ENCODE measurements at regions not wholly inside any gene's neighbourhood (a gene's known extent, or its start where the extent isn't known, plus 50 kb on each side); places are given as distances from the start of the nearest gene placed in this dataset.
"Not testable (repeated sequence)": the region's sequence is repeated elsewhere in the genome, so short reads cannot be mapped to it uniquely, and the experiment has no call there.

GRCh38 chr16:48003206-48003907, 152.4 kb downstream of the ABCC12 start:
- DNase-seq = no peak

GRCh38 chr16:48001324-48001895, 154.4 kb downstream of the ABCC12 start:
- DNase-seq = no peak

DNA sequence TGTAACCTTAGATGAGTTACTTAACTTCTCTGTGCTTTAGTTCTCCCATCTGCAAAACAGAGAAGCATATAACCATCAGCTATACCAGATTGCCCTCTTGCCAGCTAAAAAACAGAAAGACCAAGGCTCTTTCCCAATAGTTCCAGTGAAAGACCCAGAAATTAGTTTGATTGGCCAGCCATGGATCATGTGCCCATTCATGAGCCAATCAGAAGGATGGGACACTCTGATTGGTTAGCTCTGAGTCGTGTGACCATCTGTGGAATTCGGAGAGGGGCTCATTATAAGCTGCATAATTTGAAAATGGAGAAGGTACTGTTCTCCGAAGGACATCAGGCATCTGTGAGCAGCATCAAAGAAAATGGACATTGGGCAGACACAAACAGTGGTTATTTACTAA, 155.2 kb downstream of the ABCC12 start:
- no peak for DNase-seq

GRCh38 chr16:47999595-47999994, 156.2 kb downstream of the ABCC12 start:
- no peak for DNase-seq

- DNase-seq = no peak
Observed at GRCh38 chr16:47995354-47995753, 160.4 kb downstream of the ABCC12 start.

GRCh38 chr16:47991491-47991890, 164.3 kb downstream of the ABCC12 start:
- DNase-seq = no peak

- DNase-seq = no peak
Observed at GRCh38 chr16:47990676-47991075, 165.1 kb downstream of the ABCC12 start.

DNA sequence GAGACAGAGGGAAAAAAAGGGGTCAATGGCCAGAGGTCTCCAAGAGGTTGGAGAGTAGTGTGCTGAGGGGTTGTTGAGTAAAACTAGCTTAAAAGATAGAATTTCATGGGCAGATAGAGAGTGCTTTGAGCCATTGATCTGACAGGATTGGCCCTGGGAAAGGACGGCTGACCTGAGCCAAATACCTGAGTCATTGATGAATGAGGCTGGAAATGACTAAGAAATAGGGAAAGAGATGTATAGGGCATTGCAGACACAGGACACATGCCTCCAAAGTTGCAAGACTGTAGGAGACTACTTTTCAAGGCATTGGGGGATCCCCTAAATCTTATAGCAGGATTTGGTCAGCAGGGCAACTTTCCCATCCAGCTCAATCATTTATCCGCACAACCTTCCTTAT, 168.7 kb downstream of the ABCC12 start:
- no peak for DNase-seq

- no peak for DNase-seq
Observed at GRCh38 chr16:47986031-47986430, 169.8 kb downstream of the ABCC12 start.

DNA sequence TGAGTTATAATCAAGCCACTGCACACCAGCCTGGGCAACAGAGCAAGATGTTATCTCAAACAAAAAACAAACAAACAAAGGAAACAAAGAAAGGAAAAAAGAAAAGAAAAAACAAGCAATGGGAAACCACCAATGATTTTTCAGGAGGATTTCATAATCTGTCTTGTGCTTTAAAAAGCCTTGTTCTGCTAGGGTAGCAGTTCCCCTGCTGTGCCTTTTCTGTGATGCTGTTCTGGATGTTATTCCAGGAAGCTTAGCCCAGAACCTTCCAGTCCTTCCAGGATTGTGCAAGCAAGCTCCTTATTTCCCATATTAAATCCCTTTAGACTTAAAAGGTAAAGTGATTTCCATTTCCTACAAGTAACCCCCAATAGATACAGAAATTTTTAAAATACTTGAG, 171.1 kb downstream of the ABCC12 start:
- no peak for DNase-seq

- no peak for DNase-seq
Observed at GRCh38 chr16:47983999-47984580, 171.7 kb downstream of the ABCC12 start.

- no peak for DNase-seq
Observed at GRCh38 chr16:47980212-47980611, 175.6 kb downstream of the ABCC12 start.

DNA sequence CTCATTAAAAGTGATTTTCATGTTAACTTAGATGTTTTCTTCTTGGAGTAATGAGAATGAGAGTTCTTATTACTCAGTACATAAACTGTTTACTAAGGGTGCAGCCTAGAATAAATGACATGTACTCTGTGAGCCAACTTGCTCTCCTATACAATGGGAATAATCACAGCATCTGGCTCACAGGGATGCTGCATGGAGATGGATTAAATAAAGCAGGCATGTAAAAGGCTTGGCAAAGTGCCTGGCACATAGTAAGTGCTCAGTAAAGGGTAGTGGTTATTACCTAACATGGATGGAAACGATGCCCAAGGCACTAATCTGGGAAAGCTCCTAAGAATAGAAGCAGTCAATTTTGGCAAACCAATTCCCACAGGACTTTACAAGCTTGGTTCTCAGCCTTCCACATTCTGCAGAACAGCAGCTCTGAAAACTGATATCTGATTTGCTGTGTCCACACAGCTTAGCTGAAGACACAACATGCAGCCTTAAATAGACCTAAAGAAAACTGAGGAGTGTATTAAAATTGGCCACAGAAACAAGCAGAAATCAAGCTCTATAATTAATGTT, 176.1 kb downstream of the ABCC12 start:
- DNase-seq = no peak

DNA sequence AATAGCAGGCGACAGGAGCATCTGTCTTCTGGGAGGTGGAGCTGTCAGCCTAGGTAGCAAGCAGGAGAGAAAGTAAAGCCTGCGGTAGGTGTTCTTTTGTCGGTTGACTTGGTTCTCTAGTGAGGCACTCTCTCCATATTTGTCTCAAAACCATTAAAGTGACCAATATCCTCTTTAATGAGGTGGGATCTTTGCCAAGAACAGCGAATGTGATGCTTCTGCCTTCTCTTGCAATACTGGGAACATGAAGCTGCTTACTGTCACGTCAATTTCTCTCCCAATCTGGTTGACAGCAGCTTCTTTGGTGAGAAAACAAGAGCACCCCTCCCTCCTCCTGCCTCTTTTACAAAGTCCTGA, 176.7 kb downstream of the ABCC12 start:
- no peak for DNase-seq

DNA sequence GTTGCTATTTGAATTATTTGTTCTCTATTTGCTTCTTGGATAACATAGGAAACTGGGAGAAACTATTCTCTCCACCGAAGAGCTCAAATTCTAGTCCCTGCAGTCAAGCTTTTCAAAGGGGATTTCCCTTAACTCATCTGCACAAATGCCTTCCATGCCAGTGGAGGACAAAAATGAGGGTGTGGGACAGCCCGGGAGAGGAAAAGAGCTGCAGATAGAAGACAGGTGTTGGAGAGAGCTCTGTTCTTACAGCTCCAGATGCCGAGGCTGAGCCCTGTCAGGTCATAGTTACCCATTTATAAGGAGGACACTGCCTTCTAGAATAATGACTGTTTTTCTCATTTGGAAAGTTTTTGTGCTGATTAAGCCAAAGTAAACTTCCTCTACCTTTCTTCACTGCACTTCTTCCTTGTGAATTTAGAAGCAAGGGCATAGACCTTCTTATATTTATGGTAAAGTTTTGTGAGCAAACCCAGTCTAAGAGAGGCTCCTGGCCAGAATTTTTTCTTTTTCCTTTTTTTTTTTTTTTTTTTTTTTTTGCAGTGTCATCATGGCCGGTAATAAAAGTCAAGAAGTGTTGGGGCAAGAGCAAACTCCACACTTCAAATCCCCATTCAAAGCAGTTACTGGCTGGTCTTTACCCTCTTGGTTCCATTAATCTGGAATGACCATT, 177.2 kb downstream of the ABCC12 start:
- DNase-seq = no peak

- no peak for DNase-seq
Observed at GRCh38 chr16:47977802-47978201, 178.0 kb downstream of the ABCC12 start.

DNA sequence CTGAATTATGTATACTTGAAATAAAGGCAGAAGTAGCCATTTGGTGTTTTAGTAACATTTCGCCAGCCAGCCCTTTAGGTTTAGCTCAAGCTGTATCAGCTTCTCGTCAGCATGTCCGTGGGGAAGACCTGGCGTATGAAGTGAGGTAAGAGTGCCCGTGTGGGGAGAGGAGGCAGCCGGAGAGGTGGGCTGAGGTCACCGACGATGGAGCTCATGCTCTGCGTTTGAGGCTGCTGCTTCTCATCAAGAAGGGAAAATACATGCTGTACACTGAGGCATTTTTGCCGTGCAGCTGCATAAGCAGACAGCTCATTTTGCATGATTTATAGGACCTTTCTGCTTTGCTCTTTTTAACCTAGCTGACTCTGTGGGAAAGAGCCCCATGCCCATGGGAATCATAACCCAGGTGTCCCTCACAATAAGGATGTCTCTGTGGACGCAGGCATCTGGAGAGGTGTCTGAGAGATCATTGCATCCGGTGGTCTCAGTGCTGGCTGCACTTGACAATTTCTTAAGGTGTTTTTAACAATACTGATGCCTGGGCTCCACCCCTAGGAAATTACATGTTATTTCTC, 179.1 kb downstream of the ABCC12 start:
- no peak for DNase-seq

DNA sequence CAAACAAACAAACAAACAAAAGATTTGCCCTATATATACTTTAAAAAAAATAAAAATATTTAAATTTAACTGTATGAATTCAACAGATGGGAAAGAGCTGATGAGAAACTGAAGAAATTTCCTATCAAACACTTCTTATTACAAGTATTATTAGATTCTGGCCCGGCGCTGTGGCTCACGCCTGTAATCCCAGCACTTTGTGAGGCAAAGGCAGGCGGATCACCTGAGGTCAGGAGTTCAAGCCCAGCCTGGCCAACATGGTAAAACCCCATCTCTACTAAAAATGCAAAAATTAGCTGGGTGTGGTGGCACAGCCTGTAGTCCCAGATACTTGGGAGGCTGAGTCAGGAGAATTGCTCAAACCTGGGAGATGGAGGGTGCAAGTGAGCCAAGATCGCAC, 180.8 kb downstream of the ABCC12 start:
- not testable (repeated sequence) for DNase-seq

- DNase-seq = no peak
Observed at GRCh38 chr16:47973552-47973951, 182.2 kb downstream of the ABCC12 start.

DNA sequence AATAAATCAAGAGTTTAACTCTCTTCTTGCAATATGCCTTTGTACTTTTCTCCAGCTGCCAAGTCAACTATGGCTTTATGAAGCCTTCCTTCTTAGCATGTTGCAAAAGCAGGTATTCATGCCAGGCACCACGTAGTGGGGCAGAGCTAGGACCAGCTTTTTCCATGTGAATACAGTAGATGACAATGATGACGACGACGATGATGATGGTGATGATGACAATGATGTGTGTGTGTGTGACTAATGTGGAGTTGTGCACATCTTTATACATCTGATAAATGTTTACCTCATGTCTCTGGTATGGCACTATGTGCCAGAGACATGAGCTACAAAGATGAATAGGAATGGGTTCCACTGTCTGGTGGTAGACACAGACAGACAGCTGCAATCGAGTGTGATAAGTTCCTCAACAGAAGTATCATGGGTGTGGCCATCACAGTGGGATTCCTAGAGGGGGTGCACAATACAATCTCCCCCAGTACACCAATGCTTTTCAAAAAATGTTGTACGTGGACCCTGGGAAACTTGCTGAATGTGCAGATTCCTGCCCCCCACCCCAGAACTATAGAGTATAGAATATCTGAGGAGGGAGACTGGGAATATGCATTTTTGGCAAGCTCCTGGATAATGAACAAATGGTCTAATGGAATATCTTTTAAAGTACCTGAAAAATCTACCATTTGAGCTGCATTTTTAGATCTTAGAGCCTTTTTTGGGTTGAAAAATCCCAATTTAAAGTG, 183.4 kb downstream of the ABCC12 start:
- no peak for DNase-seq

DNA sequence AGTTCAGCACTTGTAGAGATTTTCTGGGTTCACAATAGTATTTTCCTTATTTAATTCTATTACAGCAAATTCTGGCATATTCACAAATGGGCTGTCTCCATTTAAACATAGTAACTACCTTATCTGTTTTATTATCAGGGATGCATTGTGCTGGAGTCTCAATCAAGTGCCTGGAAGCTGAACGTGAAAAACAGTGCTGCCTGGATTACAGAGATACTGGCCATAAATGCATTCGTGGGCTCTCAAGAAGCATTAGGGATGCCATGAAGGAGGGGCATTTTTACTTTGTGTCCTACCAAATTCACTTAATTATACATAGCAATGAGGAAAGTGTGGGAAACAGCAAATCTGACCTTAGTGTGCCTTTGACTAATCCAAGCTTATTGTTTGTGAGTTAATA, 184.6 kb downstream of the ABCC12 start:
- DNase-seq = no peak

GRCh38 chr16:47970291-47970931, 185.4 kb downstream of the ABCC12 start:
- no peak for DNase-seq
